Activated naive CD8-positive, alpha-beta T cell (primary cell): ENCODE measurements at regions not wholly inside any gene's neighbourhood (a gene's known extent, or its start where the extent isn't known, plus 50 kb on each side); places are given as distances from the start of the nearest gene placed in this dataset.

ENCODE experiments used
- H3K27ac Mint-ChIP-seq: one replicate; pipeline ENCODE4 v1.8.0; 2021; ENCODE audit warnings: mixed read lengths
- H3K27me3 Mint-ChIP-seq: one replicate; pipeline ENCODE4 v1.8.0; 2021; ENCODE audit warnings: mixed read lengths
- H3K36me3 Mint-ChIP-seq: one replicate; pipeline ENCODE4 v1.8.0; 2021; ENCODE audit warnings: mixed read lengths
- H3K4me1 Mint-ChIP-seq: one replicate; pipeline ENCODE4 v1.8.0; 2021; ENCODE audit warnings: low read depth, mixed read lengths
- H3K4me3 Mint-ChIP-seq: one replicate; pipeline ENCODE4 v1.8.0; 2021; ENCODE audit warnings: mild to moderate bottlenecking, mixed read lengths
- H3K9me3 Mint-ChIP-seq: one replicate; pipeline ENCODE4 v1.8.0; 2021; ENCODE audit warnings: low read depth, mixed read lengths

- peaks cover 11% of the 10 kb centered on the region for H3K27me3 Mint-ChIP-seq
- no peaks in the 10 kb centered on the region for H3K9me3 Mint-ChIP-seq
- H3K4me3 Mint-ChIP-seq: no peak overlapping the region
- no peak overlapping the region for H3K27ac Mint-ChIP-seq
- no peaks in the 10 kb centered on the region for H3K4me1 Mint-ChIP-seq
- H3K36me3 Mint-ChIP-seq: no peaks in the 10 kb centered on the region
Observed at GRCh38 chr5:39857041-39857440, 432.3 kb upstream of the DAB2 start.

- H3K4me1 Mint-ChIP-seq: no peaks in the 10 kb centered on the region
- H3K9me3 Mint-ChIP-seq: no peaks in the 10 kb centered on the region
- peaks cover 9% of the 10 kb centered on the region for H3K27me3 Mint-ChIP-seq
- H3K36me3 Mint-ChIP-seq: no peaks in the 10 kb centered on the region
- H3K4me3 Mint-ChIP-seq: no peak overlapping the region
- H3K27ac Mint-ChIP-seq: no peak overlapping the region
Observed at GRCh38 chr5:39854771-39855410, 430.1 kb upstream of the DAB2 start.

DNA sequence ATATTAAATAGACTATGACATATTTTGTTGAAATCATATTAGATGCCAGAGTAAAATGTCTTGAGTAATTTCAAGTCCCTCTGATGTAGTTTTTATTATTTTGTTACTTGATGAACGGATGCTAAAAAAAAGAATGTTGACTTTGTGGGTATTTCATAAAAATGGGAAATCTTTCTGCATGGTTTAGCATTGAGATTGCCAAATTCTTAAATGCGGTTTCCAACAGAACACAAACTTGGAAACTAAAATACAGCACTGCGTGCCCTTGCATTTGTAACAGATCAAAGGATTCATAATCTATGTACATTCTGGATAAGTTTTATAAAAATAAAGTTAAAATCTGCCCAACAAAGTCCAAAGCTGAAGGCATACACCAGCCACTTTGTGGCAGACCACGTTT is 425.5 kb upstream of the DAB2 start:
- H3K9me3 Mint-ChIP-seq: no peaks in the 10 kb centered on the region
- peaks cover 18% of the 10 kb centered on the region for H3K27me3 Mint-ChIP-seq
- no peak overlapping the region for H3K27ac Mint-ChIP-seq
- no peaks in the 10 kb centered on the region for H3K36me3 Mint-ChIP-seq
- no peak overlapping the region for H3K4me3 Mint-ChIP-seq
- H3K4me1 Mint-ChIP-seq: no peaks in the 10 kb centered on the region

DNA sequence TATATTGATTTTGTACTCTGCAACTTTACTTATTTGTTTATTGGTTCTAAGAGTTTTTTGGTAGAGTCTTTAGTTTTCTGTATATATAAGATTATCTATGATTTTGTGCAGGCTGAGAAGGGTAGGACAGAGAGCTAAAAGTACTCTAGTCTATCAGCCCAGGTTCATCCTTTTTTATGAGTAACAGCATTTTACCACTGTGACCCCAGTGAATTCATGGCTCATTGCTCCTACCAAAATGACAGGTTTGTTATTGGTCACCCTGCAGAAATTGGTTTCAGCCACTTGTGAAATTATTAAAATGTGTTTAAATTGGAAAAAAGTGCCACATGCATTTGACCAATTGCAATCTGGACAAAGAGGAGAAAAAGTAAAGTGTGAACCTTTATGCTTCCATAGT is 421.4 kb upstream of the DAB2 start:
- Mint-ChIP-seq H3K27ac (no peak overlapping the region), H3K4me3 (no peak overlapping the region), H3K9me3 (no peaks in the 10 kb centered on the region), H3K36me3 (no peaks in the 10 kb centered on the region), H3K4me1 (no peaks in the 10 kb centered on the region), H3K27me3 (peaks cover 18% of the 10 kb centered on the region)

DNA sequence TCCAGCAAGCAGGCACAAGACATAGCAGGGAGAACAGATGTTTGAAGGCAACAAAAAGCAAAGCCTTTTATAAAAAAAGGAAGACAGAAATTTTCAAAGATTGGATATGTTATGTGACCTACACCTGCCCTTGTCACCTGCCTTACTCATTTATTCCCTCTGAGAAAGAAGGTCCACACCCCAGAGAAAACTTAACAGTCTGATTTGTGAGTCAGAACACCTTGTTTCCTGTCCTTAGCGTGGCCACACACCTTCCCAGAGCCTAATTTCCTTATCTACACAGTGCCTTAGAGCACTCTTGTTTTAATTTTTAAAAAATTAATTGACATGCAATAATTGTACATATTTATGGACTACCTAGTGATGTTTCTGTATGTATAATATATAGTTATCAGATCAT is 419.0 kb upstream of the DAB2 start:
- H3K27me3 Mint-ChIP-seq: peaks cover 15% of the 10 kb centered on the region
- no peak overlapping the region for H3K27ac Mint-ChIP-seq
- H3K4me1 Mint-ChIP-seq: no peaks in the 10 kb centered on the region
- H3K36me3 Mint-ChIP-seq: no peaks in the 10 kb centered on the region
- peaks cover 16% of the 10 kb centered on the region for H3K9me3 Mint-ChIP-seq
- no peak overlapping the region for H3K4me3 Mint-ChIP-seq

DNA sequence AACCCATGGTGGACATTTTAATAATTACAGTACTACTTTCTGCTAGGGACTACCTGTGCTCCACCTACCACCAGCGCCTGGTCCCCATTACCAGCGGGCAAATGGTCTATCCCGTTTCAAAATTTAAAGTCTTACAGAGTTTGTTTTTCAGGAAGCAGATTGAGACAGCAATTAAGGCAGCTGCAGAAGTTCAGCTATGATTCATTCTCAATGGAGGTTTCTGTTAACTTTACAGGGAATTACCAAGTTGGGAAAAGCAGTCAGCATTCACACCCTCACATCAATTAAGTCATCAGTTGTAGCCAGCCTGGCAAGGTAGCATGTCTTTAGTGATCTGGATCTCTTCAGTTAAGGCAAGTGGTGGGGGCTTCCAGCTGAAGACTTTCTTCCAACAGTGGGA is 410.6 kb upstream of the DAB2 start:
- Mint-ChIP-seq H3K27ac (no peak overlapping the region), H3K4me1 (no peaks in the 10 kb centered on the region), H3K9me3 (peaks cover 19% of the 10 kb centered on the region), H3K4me3 (no peak overlapping the region), H3K36me3 (no peaks in the 10 kb centered on the region), H3K27me3 (peaks cover 10% of the 10 kb centered on the region)

GRCh38 chr5:39829441-39829840 is 404.7 kb upstream of the DAB2 start:
- no peaks in the 10 kb centered on the region for H3K36me3 Mint-ChIP-seq
- no peaks in the 10 kb centered on the region for H3K4me1 Mint-ChIP-seq
- H3K4me3 Mint-ChIP-seq: no peak overlapping the region
- H3K27me3 Mint-ChIP-seq: peaks cover 3% of the 10 kb centered on the region
- H3K27ac Mint-ChIP-seq: no peak overlapping the region
- H3K9me3 Mint-ChIP-seq: no peaks in the 10 kb centered on the region

DNA sequence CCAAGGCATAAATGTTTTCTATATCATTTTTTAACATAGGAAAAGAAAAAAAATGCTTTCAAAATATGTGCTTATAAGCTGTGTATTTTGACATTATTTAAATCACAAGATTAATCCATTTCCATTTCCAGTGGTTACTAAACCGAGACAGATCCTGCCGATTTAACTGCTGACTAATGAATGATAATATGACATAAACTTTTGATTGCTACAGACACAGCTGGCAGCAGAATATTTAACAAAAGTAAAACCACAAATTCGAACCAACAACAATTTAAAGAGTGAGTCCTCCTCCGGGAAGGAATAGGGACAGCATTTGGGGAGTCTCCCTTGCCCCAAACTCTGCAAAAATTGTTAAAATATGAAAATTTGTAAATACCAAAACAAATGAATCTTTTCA is 401.3 kb upstream of the DAB2 start:
- Mint-ChIP-seq H3K4me1 (no peaks in the 10 kb centered on the region), H3K9me3 (no peaks in the 10 kb centered on the region), H3K27me3 (no peaks in the 10 kb centered on the region), H3K4me3 (no peak overlapping the region), H3K27ac (no peak overlapping the region), H3K36me3 (no peaks in the 10 kb centered on the region)

DNA sequence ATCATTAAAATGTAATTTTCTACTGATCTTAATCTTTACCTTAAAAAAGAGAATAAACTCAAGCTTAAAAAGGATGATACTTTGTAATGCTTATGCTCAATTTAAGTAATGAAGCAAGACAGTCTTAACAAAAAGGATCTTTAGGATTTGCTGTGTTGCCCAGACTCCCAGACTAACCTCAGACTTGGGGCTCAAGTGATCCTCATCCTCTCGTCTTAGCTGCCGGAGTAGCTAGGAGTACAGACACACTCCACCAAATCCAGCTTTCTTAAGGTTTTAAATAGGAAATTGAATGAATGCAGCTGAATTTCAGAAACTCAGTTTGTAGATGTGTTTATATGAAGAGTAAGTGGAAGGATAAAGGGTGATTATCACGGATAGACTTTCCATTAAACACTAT is 400.5 kb upstream of the DAB2 start:
- Mint-ChIP-seq H3K9me3 (no peaks in the 10 kb centered on the region), H3K27ac (no peak overlapping the region), H3K27me3 (no peaks in the 10 kb centered on the region)

DNA sequence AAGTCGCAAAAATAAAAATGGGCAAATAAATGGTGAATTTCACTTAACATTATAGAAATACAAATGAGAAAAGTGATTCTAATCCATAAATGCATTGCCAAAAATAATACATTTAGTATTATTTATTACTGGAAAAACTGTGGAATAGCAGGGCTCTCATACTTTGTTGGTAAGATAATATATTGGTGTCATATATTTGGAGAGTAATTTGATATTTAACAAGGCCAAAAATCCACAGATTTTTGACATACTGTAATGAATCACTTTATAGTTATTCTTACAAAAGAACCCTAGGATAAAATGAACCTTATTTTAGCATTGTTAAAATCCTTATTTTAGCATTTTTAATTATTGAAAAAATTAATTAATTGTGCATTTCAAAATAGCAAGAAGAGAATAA is 397.2 kb upstream of the DAB2 start:
- no peaks in the 10 kb centered on the region for H3K9me3 Mint-ChIP-seq
- H3K27me3 Mint-ChIP-seq: peaks cover 5% of the 10 kb centered on the region
- H3K4me3 Mint-ChIP-seq: no peak overlapping the region
- H3K36me3 Mint-ChIP-seq: no peaks in the 10 kb centered on the region
- H3K4me1 Mint-ChIP-seq: no peaks in the 10 kb centered on the region
- no peak overlapping the region for H3K27ac Mint-ChIP-seq

More for the DNA sequence above, 400.5 kb upstream of the DAB2 start:
- no peaks in the 10 kb centered on the region for H3K36me3 Mint-ChIP-seq
- H3K4me3 Mint-ChIP-seq: no peak overlapping the region
- H3K4me1 Mint-ChIP-seq: no peaks in the 10 kb centered on the region

DNA sequence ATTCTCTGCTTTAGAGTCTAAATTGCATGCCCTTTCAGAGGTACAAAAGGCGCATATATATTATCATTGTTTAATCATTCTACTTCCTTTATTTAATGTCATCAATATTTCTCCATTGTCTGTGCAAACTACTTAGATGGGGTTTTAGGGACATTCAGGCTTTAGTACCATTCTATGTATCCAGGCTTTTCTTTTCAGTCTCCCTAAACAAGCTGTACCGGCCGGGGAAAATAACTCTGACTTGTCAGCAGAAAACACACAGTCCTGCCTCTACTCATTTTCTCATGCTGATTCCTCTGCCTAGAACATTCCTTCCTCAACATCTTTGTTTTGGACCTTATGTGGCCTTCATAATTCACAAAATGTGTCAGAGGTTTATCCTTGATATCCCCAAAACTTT is 392.1 kb upstream of the DAB2 start:
- H3K36me3 Mint-ChIP-seq: no peaks in the 10 kb centered on the region
- H3K9me3 Mint-ChIP-seq: no peaks in the 10 kb centered on the region
- no peak overlapping the region for H3K4me3 Mint-ChIP-seq
- H3K27me3 Mint-ChIP-seq: peaks cover 10% of the 10 kb centered on the region
- H3K27ac Mint-ChIP-seq: no peak overlapping the region
- no peaks in the 10 kb centered on the region for H3K4me1 Mint-ChIP-seq

DNA sequence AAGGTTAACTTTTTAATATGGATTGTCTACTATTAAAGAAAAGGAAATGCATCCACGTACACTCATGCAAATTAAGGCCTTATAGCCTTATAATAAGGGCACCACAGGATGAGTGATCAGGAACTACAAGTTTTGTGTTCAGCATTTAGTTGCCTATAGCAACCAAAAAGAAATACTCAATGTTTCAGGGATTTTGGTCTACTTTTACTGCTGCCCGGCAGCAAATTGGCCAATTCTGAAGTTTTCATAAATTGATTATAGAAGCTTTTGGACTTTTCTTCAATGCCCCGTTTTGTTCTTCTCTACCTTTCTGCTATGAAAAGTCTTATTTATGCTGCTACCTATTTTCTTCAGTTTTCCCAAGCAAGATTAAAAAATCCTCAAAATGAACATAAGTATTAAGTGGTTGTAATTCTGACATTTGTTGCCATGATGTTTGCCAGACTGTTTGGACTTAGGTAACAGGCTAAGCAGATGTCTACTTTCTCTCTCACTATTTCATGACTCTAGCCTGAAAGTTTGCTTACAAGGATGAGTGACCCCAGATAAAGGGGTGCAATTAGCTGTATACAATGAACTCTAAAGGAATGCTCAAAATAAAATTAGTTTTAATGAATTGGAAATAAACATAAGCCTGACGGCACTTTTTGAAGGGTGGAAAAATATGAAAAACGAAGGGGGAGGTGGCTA is 391.5 kb upstream of the DAB2 start:
- Mint-ChIP-seq H3K4me3 (no peak overlapping the region), H3K9me3 (no peaks in the 10 kb centered on the region), H3K27me3 (peaks cover 10% of the 10 kb centered on the region), H3K4me1 (no peaks in the 10 kb centered on the region), H3K27ac (no peak overlapping the region), H3K36me3 (no peaks in the 10 kb centered on the region)

DNA sequence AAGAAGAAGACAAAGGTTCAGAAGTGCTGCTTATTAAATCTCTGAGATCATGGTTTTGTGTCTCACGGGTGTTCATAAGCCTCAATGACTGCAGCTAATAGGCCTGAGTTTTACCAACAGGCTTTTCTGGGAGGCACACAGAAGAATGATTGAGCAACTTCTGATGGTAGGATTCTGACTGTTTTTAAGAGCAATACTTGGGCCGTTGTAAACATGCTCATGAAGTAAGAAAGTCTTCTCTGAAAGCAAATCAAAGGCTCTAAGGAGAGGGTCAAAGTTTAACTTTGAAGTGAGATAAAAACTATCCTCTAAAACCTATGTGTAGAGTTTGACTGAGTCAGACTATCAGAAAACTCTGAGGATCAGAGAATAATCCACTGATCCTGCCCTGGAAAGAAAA is 390.9 kb upstream of the DAB2 start:
- Mint-ChIP-seq H3K9me3 (no peaks in the 10 kb centered on the region), H3K27me3 (peaks cover 10% of the 10 kb centered on the region), H3K27ac (no peak overlapping the region), H3K4me3 (no peak overlapping the region), H3K4me1 (no peaks in the 10 kb centered on the region), H3K36me3 (no peaks in the 10 kb centered on the region)

DNA sequence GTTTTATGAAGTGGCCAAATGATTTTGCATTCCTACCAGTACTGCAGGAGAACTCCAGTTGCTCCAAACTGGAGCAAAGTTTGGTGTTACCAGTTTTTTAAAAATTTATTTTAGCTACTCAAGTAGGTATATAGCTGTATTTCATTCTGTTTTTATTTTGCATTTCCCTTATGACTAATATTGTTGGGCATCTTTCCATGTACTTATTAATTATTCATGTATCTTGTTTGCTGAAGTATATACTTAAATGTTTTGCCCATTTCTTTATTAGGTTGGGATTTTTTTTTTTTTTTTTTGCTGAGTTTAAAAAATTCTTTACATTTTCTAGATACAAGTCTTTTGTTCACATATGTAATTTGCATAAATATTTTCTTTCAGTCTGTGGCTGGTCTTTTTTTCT is 386.6 kb upstream of the DAB2 start:
- Mint-ChIP-seq H3K27ac (no peak overlapping the region), H3K4me3 (no peak overlapping the region), H3K4me1 (no peaks in the 10 kb centered on the region), H3K9me3 (no peaks in the 10 kb centered on the region), H3K36me3 (no peaks in the 10 kb centered on the region), H3K27me3 (peaks cover 5% of the 10 kb centered on the region)

DNA sequence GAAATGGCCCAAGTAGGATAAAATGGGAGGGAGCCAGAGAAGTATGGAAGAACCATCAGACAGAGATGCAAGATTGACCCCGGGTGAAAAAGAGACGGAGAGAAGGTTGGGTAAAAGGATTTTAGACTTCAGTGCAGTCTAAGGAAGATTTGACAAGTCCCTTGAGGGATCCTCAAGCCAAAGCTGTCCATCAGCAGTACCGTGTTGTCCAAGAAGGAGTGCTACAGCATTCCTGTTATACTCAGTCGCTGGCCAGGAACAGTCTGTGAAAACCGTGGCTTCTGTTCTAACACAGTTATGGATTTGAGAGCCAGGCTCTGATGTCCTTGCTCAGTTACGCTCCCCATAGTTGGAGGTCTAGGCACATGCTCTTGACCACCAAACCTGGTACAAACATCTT is 383.9 kb upstream of the DAB2 start:
- H3K9me3 Mint-ChIP-seq: no peaks in the 10 kb centered on the region
- H3K27ac Mint-ChIP-seq: no peak overlapping the region
- H3K4me1 Mint-ChIP-seq: no peaks in the 10 kb centered on the region
- peaks cover 3% of the 10 kb centered on the region for H3K27me3 Mint-ChIP-seq
- no peaks in the 10 kb centered on the region for H3K36me3 Mint-ChIP-seq
- H3K4me3 Mint-ChIP-seq: no peak overlapping the region

DNA sequence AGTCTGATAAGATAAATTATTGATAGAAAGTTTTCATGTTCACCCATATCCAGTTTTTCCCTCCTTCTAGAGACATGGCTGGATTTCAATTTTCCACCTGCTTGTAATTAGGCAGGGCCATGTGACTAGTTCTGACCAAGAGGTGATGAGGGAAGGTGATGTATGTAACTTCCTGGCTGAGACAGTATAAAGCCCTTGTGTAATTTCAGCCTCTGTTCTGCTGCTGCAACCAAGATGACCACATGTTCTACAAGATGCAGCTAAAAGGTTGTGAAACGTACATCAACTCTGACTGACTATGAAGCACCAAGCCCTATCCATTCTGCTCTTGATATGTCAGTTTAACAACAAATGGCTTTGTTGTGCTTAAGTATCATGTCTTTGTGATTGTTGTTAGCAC is 376.5 kb upstream of the DAB2 start:
- Mint-ChIP-seq H3K27me3 (peaks cover 5% of the 10 kb centered on the region), H3K27ac (no peak overlapping the region), H3K36me3 (no peaks in the 10 kb centered on the region), H3K9me3 (no peaks in the 10 kb centered on the region), H3K4me1 (no peaks in the 10 kb centered on the region), H3K4me3 (no peak overlapping the region)
